GM18502 (cell line): ENCODE measurements at regions not wholly inside any gene's neighbourhood (a gene's known extent, or its start where the extent isn't known, plus 50 kb on each side); places are given as distances from the start of the nearest gene placed in this dataset.

Experiments
- ATAC-seq: cut with Tn5 transposase; IDR thresholded peaks from one replicate; pipeline ENCODE4 v1.9.1; 2021; ENCODE audit warnings: mild to moderate bottlenecking; ENCODE audit not compliant: unreplicated experiment, poor library complexity

DNA sequence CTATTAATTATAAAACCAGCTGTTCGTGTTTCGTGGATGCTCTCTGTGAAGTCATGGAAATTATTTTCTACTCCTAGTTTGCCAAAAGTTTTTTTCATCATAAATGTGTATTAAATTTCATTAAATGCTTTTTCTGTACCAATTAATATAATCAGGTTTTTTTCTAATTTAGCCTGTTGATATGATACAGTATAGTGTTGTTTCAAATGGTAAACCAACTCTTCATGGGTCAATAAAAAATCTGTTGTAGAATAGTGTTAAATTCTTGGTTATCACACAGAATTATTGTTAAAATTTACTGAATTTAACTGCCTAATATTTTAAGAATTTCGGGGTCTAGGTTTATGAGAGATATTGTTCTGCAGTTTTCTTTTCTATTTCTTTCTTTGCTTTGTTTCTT lies 505.9 kb upstream of the MANEA start:
- no peak for ATAC-seq

DNA sequence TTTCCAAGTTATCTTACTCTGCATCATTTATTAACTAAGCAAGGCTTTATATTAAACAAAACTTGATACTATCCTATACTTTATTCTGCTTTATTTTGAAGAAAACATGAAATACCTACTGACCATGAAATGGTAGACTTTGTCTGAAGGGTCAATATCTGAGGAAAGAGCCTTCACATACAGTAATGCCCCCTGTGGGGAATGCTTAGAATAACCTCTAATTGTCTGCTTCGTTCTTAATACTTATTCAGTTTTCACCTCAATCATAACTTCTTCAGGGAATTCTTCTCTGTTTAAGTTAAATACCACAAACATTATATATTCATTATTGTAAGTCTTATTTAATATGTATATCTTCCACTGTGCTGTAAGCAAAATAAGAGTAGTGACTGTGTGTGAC lies 498.9 kb upstream of the MANEA start:
- no peak for ATAC-seq

DNA sequence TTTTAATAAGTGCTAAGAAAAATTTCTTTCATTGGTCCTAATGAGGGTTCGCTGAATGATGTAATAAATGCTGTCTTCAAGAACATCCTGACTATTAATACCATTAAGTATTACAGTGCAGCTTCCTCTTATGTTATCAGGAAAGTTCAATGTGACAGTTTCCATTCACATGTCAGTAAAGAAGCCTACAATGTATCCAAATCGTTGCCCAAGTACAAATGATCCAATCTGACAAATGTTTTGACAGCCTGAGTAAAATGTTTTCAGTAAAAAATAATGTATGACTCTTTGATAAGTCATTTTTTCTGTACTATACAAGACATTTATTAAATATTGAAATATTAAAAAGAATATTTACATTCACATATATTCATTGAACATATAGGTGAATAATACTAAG lies 496.1 kb upstream of the MANEA start:
- ATAC-seq, result no peak

- ATAC-seq, result no peak
Measured at GRCh38 chr6:95081949-95082348, 495.4 kb upstream of the MANEA start.

DNA sequence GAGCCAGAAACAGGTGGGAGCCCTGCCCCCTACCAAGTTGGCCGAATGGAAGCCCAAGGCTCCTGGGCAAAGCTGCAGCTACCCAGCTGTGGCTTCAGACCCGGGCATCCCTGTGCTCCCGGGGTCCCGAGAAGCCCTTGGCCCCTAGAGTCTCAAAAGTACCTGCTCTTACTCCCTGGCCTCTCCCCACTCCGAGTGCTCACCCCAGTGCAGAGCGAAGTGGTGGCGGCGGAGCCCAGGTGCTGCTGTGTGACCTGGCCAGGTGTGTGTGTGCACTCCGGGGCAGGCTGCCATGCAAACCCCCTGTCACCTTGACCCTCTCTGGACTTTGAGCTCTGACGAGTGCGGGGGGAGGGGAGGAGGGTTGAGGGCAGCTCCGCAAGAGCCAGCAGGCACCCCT lies 493.8 kb upstream of the MANEA start:
- ATAC-seq, result no peak

DNA sequence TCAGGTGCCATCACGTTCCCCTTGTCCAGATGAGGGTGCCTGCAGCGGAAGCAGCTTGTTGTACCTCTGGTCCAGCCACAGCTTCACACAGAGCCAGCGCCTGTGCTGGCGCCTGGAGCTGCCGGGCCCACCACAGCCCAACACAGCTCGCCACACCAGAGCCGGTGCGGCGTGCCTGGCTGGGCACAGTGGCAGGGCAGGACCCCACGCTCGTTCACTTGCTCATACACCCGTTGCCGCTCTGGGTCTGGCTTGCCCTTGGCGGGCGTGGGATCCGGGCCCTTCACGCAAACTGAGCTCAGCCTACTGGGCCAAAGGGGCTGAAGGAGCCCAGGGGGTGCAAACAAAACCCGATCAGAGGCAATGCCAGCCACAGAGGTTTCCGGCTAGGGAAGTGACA lies 492.5 kb upstream of the MANEA start:
- ATAC-seq, result no peak

DNA sequence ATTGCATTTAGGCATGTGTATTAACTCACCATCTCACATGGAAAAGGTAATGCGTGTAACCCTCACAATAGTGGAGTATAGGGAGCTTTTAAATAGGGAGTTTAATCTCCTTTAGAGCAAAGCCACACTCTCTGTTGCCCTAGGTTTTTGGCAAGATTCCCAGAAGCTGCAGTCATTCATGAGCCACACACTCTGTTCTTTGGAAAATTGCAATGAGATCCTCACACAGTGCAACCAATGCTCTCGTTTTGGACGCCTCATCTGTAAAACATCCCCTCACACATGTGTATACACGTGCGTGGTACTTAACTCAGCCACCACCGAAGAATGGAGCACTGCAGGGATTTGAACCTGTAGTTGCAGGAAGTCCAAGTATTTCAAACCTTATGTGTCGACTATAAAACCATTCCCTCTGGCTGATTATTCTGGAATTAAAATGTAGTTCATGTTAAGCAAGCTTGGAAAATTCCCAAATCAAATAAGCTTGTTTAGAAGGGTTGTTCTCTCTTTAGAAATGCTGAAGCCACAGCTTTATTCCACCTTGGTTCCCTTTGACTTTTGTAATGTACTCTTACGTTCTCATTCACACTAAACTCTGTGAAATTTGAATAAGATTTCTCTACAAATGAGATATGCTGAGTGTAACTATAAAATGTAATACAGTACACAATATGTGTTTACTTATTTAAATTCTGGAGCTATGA lies 489.8 kb upstream of the MANEA start:
- ATAC-seq, result no peak

DNA sequence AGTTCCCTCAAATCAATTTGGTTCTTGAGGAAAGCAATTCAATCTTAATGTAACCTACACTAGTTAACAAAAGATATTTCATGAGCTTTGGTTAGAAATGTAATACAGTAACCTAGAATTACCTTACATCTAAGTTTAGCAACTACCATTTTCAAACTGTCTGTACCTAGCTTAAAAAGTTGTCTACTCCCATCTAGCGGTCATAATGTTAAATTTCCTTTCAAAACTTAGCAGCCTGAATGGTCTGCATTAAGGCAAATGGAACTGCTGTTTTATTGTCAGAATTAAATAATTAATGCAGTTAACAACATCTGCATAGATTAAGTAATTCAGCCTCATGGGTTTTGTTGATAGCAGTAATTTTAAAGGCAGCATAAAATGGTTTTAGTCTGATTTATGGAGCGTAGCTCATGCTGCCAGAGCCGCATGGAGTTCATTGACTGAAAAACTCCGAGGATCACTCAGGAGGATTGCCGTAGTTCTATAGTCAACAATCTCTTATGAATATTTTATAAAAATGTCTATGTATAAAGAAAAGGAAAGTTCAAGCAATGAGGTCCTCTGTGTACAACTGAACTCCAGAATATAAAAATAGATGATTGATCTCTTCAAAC lies 485.4 kb upstream of the MANEA start:
- peak; percentile 88 for ATAC-seq

DNA sequence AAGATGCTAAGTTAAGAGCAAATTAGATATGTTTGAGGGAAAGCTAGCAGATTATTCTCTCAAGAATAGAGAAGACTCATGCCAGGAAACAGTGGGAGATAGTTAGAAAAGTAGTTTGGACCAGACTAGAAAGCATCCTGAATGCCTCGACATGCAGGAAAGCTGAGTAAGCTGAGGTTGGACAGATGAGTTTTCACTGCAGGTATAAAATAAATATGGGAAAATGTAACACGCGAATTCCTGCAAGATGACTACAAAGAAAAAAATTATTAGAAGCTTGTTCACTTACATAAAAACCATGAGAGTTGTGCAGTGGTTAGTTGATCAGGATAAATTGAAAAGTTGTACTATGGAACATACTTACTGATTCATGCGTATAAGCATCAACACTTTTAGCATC lies 484.2 kb upstream of the MANEA start:
- ATAC-seq, result no peak

GRCh38 chr6:95094751-95095663 lies 482.3 kb upstream of the MANEA start:
- no peak for ATAC-seq

DNA sequence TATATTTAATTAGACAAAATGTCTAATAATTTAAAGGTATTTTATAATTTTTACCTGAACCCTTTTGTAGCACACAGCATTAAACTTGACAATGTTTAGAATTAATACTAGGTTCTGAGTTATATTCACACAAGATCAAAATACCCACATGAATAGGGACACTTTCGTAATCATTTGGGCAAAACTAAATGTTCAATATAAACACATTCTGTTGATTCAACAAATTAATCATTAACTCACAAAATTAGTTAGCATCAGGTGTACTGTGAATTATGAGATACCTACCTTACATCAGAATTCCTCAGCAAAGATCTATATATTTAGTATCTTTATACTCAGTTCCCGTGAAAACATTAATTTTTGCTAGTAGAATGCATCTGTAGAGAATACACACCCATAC lies 481.5 kb upstream of the MANEA start:
- no peak for ATAC-seq

- no peak for ATAC-seq
Measured at GRCh38 chr6:95099410-95099809, 477.9 kb upstream of the MANEA start.

DNA sequence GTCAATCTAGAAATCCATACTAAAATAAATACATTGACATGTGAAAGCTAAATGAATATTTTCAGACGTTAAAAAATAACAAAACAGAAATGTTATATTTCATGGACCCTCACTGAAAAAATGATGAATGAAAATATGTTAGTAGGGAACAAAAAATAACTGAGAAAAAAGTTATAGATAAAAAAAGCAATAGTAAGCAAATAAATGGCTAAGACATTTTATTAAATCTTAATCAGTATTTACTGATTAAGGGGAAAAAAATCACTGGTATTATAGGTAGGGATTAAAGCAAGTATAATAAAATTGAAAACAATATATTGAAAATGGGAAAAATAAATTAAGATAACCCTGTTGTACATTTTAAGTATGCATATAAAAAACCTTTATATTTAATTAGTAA lies 468.1 kb upstream of the MANEA start:
- ATAC-seq, result no peak

- no peak for ATAC-seq
Measured at GRCh38 chr6:95110767-95111166, 466.6 kb upstream of the MANEA start.

DNA sequence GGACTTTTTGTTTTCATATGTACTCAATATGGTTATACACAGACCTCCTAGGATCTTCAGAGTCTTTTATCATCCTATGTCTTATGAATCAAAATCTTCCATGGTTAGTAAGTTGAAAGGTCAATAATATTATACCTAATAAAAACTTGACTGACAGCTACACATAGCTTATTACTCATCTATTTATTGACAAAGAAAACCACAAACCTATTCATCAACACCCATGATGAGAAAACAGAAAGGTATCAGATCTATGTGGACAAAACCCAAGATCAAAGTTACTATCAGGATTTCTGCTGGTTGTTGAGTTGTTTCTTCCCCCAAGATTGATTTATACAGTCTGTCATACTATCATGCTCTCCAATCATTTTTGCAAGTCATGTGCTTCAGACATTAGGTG lies 460.1 kb upstream of the MANEA start:
- no peak for ATAC-seq

GRCh38 chr6:95119927-95120326 lies 457.4 kb upstream of the MANEA start:
- ATAC-seq, result no peak

DNA sequence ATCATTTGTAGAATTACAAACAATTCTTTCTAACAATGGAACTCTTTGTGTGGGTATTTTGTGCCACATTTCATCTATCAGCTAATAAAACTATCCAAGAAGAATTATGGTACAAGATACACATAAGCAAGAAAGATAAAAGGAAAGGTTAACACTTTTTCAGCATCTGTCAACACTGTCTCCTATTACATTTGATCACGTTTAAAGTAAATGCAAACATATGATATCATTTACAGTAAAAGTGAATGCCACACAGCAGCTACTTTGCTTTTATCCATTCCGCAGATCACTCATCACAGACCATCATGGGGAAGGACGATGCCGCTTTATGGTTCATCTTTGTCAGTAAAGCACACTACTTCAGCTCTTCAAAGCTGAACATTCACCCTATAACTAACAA lies 456.4 kb upstream of the MANEA start:
- no peak for ATAC-seq

GRCh38 chr6:95127261-95127660 lies 450.1 kb upstream of the MANEA start:
- ATAC-seq, result no peak

DNA sequence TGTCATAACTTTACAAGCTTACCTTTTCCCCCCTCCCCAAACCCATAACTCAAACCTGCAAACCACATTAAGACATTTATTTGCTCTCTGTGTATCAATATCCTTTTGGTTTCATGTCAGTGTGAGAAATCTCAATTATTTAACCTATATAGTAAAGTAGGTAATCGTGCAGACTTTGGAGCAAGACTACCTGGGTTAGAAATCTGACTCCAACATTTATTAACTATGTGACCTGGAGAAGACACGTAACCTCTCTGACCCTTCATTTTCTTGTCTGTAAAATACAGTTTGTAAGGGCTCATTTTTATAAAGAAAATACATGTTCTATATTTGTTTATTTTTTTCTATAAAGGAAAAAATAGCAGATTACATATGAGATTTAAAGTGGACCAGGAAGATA lies 448.9 kb upstream of the MANEA start:
- no peak for ATAC-seq

GRCh38 chr6:95128947-95129346 lies 448.4 kb upstream of the MANEA start:
- no peak for ATAC-seq

DNA sequence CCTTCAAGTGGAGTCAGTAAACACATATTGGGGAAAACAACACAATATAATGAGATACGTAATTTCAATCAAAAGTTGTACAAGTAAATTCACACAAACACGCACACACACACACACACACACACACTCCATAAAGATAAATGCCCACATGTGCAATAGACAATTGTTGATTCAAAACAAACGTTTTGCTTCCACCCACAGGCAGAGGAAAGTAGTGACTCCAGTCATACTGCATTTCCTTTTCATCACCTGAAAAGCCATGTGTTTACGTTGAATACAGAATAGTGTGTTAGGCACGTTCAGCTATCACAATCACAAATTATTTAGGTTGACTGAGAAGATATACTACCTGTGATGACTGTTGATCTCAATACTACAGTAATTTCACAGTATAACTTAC lies 443.8 kb upstream of the MANEA start:
- ATAC-seq, result no peak
